ENCODE measurements at regions not wholly inside any gene's neighbourhood (a gene's known extent, or its start where the extent isn't known, plus 50 kb on each side); places are given as distances from the start of the nearest gene placed in this dataset.

DNA sequence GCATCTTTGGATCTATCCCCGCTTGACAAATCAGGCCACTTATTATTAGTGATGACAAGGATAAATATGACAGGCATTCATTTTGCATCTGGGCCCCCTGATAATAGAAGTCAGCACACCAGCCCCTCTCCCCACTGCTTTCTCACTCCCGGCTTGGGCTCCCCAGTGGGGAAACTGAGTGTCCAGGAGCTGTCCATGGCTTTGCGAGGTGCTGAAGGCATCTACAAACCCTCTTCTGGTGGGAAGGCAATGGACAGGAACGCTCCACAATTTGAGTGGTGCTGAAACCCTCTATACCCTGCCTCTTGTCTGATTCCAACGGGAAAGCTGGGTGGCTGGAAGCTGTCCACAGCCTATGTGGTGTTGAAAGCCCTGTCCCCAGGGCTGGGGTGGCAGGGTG is 61.7 kb upstream of the PCBD1 start:
- ChIA-PET POLR2A (no interaction called here), CTCF (no interaction called here)
- ATAC-seq (replicated peaks in 1 of 4), result no peak
- Histone ChIP-seq H3K27me3 (replicated peaks in 1 of 2; ENCODE audit: control insufficient read depth in 2 of 2, extremely low read depth in 1 of 2, insufficient read depth in 2 of 2, low read length in 1 of 2) (peaks cover 0 to 19% of the 10 kb centered on the region in 2 experiments), H3K4me1 (ENCODE audit: control insufficient read depth in 1 of 2, extremely low read depth in 1 of 2, insufficient read depth in 2 of 2, low read length in 2 of 2) (no peaks in the 10 kb centered on the region), H3K27ac (ENCODE audit: low read length) (no peak overlapping the region), H3K4me3 (ENCODE audit: control insufficient read depth in 1 of 2, extremely low read depth in 1 of 2, low read length in 1 of 2) (no peak overlapping the region), H3K36me3 (ENCODE audit: control insufficient read depth in 2 of 2, extremely low read depth in 1 of 2, insufficient read depth in 1 of 2, low read length in 1 of 2) (no peaks in the 10 kb centered on the region), H3K9me3 (no peaks in the 10 kb centered on the region)
- Mint-ChIP-seq H3K9me3 (no peaks in the 10 kb centered on the region), H3K27ac (no peak overlapping the region), H3K27me3 (peaks cover 0 to under 1% of the 10 kb centered on the region in 2 donors), H3K4me3 (no peak overlapping the region), H3K4me1 (no peaks in the 10 kb centered on the region), H3K36me3 (no peaks in the 10 kb centered on the region)
- no peak for DNase-seq
- 100% methylated on average over 2 of the region's 5 CpGs for WGBS (ENCODE audit: insufficient coverage)

DNA sequence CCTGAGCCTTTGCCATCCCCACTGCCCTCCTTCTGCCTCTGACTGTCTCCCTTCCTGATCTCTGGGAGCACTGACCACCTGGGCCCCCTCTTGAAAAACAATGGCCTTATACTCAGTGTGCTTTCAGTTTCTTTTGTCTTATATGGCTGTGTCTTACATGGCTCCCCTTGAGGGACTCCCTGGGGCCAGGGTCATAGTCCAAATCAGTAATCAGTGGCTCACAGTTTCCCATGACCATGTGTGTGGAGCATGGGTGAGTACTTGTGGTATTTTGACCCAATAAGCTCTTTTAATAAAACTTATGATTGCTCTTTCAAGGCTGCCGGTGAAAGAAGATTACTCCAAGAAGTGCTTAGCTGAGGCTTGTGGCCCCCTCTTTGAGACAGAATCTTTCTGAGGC is 62.4 kb upstream of the PCBD1 start:
- Histone ChIP-seq H3K36me3 (ENCODE audit: control insufficient read depth in 2 of 2, extremely low read depth in 1 of 2, insufficient read depth in 1 of 2, low read length in 1 of 2) (no peaks in the 10 kb centered on the region), H3K4me3 (ENCODE audit: control insufficient read depth in 1 of 2, extremely low read depth in 1 of 2, low read length in 1 of 2) (no peak overlapping the region), H3K4me1 (ENCODE audit: control insufficient read depth in 1 of 2, extremely low read depth in 1 of 2, insufficient read depth in 2 of 2, low read length in 2 of 2) (no peaks in the 10 kb centered on the region), H3K9me3 (no peaks in the 10 kb centered on the region), H3K27ac (ENCODE audit: low read length) (no peak overlapping the region), H3K27me3 (replicated peaks in 1 of 2; ENCODE audit: control insufficient read depth in 2 of 2, extremely low read depth in 1 of 2, insufficient read depth in 2 of 2, low read length in 1 of 2) (peaks cover 0 to 19% of the 10 kb centered on the region in 2 experiments)
- H3K36me3 Mint-ChIP-seq, result no peaks in the 10 kb centered on the region
- ChIA-PET POLR2A (no interaction called here), CTCF (no interaction called here)
- no peak overlapping the region for H3K4me3 Mint-ChIP-seq
- DNase-seq, result no peak
- peaks cover 0 to 3% of the 10 kb centered on the region in 2 donors for H3K27me3 Mint-ChIP-seq
- no peaks in the 10 kb centered on the region for H3K9me3 Mint-ChIP-seq
- no peak overlapping the region for H3K27ac Mint-ChIP-seq
- no CpG with 5 or more reads among the region's 1 CpG for WGBS (ENCODE audit: insufficient coverage)
- ATAC-seq (replicated peaks in 1 of 4), result no peak
- H3K4me1 Mint-ChIP-seq, result no peaks in the 10 kb centered on the region

DNA sequence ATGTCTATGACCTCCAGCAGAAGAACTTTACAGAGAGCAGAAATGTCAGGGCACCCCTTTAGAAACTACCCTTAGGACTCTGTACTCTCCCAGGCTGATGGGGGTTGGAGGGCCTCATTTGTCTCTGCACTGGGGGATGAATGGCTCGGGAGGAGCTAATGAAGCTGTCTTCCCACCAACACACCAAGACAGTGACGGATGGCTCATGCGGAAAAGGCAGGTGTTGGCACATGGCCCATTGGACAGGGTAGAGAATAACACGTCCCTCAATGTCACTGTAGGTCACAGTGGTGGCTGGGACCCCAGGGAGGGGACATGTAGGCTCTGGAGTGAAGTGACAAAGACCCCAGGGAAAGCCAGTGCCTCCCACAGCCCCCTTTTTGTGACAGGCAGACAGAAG is 64.0 kb upstream of the PCBD1 start:
- ChIA-PET POLR2A (no interaction called here), CTCF (interaction anchor here in 1 of 2 donors (0.5 kb wide), 1 partner anchor 31 kb away, joined by 3 read pairs; no protein-coding TSS in a partner anchor)
- H3K27me3 ChIP-seq (replicated peaks in 1 of 2; ENCODE audit: control insufficient read depth in 2 of 2, extremely low read depth in 1 of 2, insufficient read depth in 2 of 2, low read length in 1 of 2), result peaks cover 0 to 22% of the 10 kb centered on the region in 2 experiments
- no peaks in the 10 kb centered on the region for H3K4me1 ChIP-seq (ENCODE audit: control insufficient read depth in 1 of 2, extremely low read depth in 1 of 2, insufficient read depth in 2 of 2, low read length in 2 of 2)
- no peak overlapping the region for H3K27ac Mint-ChIP-seq
- no peaks in the 10 kb centered on the region for H3K9me3 Mint-ChIP-seq
- H3K27ac ChIP-seq (ENCODE audit: low read length), result no peak overlapping the region
- H3K9me3 ChIP-seq, result no peaks in the 10 kb centered on the region
- ATAC-seq (replicated peaks in 1 of 4) (no peak), DNase-seq (no peak)
- H3K4me3 Mint-ChIP-seq, result no peak overlapping the region
- 83% methylated on average over 1 of the region's 4 CpGs for WGBS (ENCODE audit: insufficient coverage)
- peaks cover 0 to 8% of the 10 kb centered on the region in 2 donors for H3K27me3 Mint-ChIP-seq
- H3K4me1 Mint-ChIP-seq, result no peaks in the 10 kb centered on the region
- H3K36me3 ChIP-seq (ENCODE audit: control insufficient read depth in 2 of 2, extremely low read depth in 1 of 2, insufficient read depth in 1 of 2, low read length in 1 of 2), result no peaks in the 10 kb centered on the region
- no peaks in the 10 kb centered on the region for H3K36me3 Mint-ChIP-seq
- no peak overlapping the region for H3K4me3 ChIP-seq (ENCODE audit: control insufficient read depth in 1 of 2, extremely low read depth in 1 of 2, low read length in 1 of 2)

DNA sequence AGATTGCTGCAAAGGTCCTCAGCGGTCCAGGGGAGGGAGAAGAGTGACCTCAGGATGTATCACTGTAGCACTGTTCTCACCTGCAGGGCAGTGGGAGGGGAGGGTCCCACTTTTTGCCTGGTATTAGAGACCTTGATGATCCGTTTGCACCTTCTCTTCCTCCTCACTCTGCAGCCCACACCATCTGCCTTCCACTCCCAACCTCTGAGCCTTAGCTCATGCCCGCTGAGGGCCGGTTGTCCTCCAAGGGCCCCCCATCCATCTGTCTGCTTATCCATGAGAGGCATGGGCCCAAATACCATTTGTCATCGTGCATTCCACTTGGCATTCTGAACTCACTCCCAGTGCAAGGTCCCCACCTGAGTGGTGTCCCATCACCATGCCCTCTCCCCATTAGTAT is 64.6 kb upstream of the PCBD1 start:
- H3K36me3 Mint-ChIP-seq, result no peaks in the 10 kb centered on the region
- ATAC-seq (replicated peaks in 1 of 4), result no peak
- H3K36me3 ChIP-seq (ENCODE audit: control insufficient read depth in 2 of 2, extremely low read depth in 1 of 2, insufficient read depth in 1 of 2, low read length in 1 of 2), result no peaks in the 10 kb centered on the region
- no peak overlapping the region for H3K4me3 ChIP-seq (ENCODE audit: control insufficient read depth in 1 of 2, extremely low read depth in 1 of 2, low read length in 1 of 2)
- H3K4me1 Mint-ChIP-seq, result no peaks in the 10 kb centered on the region
- H3K4me3 Mint-ChIP-seq, result no peak overlapping the region
- H3K27me3 ChIP-seq (replicated peaks in 1 of 2; ENCODE audit: control insufficient read depth in 2 of 2, extremely low read depth in 1 of 2, insufficient read depth in 2 of 2, low read length in 1 of 2), result peaks cover 0 to 26% of the 10 kb centered on the region in 2 experiments
- DNase-seq, result no peak
- no peaks in the 10 kb centered on the region for H3K9me3 ChIP-seq
- H3K27ac ChIP-seq (ENCODE audit: low read length), result no peak overlapping the region
- ChIA-PET CTCF (no interaction called here), POLR2A (no interaction called here)
- 84% methylated on average over 4 of the region's 5 CpGs for WGBS (ENCODE audit: insufficient coverage)
- peaks cover 0 to 8% of the 10 kb centered on the region in 2 donors for H3K27me3 Mint-ChIP-seq
- H3K4me1 ChIP-seq (ENCODE audit: control insufficient read depth in 1 of 2, extremely low read depth in 1 of 2, insufficient read depth in 2 of 2, low read length in 2 of 2), result no peaks in the 10 kb centered on the region
- no peaks in the 10 kb centered on the region for H3K9me3 Mint-ChIP-seq
- H3K27ac Mint-ChIP-seq, result no peak overlapping the region

DNA sequence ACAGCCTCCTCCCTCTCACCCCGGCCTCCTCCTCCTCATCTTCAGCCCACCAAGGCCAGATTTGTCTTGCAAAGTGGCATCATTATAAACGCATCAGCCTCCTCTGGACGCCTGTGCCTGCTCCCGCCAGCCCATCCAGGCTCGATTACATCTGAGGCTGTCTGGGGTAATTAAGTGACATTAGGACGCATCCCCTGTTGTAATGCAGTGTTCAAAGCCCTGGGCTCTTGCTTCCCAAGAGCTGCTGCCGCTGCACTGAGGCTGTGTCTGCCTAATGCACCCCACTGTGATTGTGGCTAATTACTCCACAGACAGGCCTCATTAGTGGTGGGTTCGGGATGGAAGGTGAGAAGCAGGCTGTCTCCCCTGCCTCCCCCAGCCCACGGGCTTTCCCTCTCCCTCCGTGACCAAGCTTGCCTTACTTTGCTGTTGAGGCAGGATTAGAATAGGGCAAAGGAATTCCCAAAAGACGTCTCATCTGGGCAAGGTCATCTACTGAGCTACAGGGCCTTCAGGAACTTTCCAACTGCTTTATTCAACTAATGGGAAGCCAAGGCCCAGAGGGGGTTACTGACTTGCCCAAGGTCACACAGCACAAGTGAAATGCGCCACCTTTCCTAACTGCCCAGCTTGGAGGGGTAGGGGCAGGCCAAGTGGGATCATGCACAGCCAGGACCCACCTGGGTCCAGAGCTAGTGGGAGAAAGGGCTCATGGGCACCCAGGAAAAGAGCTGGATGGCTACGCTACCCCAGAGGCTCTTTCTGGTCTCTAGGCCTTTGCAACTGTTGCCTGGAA is 66.2 kb upstream of the PCBD1 start:
- POLR2A ChIA-PET, result no interaction called here
- H3K9me3 Mint-ChIP-seq, result no peaks in the 10 kb centered on the region

DNA sequence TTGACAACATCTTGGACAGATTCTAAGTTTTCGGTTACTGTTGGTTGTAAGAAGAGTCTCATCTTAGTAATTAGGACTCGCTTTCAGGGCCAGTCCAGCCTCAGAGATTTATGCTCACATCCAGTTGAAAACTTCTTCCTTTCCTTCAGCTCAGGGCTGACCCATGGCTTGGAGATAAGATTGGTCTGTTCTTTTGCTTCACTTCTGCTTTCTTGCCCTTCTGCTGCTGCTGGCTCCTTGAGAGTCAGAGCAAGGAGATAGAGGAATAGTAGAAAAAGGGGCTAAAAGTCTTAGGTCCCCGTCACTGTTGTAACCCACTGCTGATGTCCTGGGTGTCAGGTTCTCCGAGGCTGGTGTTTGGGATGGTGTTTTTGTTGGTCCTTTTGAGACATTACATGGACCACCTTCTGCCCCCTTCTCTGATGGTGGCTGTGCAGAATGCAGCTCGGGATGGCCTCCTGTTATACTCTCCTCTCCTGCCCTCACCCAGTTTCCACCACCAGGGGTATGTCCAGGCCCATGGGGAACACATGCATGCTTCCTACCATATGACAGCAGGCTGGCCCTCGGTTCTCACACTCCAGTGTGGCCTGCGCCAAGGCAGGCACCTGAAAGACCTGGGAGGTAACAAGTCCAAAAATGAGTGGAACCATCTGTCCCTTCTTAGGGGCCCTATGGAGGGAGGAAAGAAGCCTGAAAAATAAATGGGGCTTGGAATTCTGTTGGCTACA is 67.8 kb upstream of the PCBD1 start:
- H3K4me3 Mint-ChIP-seq, result no peak overlapping the region
- CTCF ChIA-PET, result no interaction called here
- Histone ChIP-seq H3K4me1 (ENCODE audit: control insufficient read depth in 1 of 2, extremely low read depth in 1 of 2, insufficient read depth in 2 of 2, low read length in 2 of 2) (no peaks in the 10 kb centered on the region), H3K27ac (ENCODE audit: low read length) (no peak overlapping the region), H3K4me3 (ENCODE audit: control insufficient read depth in 1 of 2, extremely low read depth in 1 of 2, low read length in 1 of 2) (no peak overlapping the region), H3K9me3 (no peaks in the 10 kb centered on the region), H3K36me3 (ENCODE audit: control insufficient read depth in 2 of 2, extremely low read depth in 1 of 2, insufficient read depth in 1 of 2, low read length in 1 of 2) (no peaks in the 10 kb centered on the region), H3K27me3 (replicated peaks in 1 of 2; ENCODE audit: control insufficient read depth in 2 of 2, extremely low read depth in 1 of 2, insufficient read depth in 2 of 2, low read length in 1 of 2) (peaks cover 0 to 22% of the 10 kb centered on the region in 2 experiments)
- H3K9me3 Mint-ChIP-seq, result no peaks in the 10 kb centered on the region
- POLR2A ChIA-PET, result no interaction called here
- H3K4me1 Mint-ChIP-seq, result no peaks in the 10 kb centered on the region
- no peak for DNase-seq
- H3K27ac Mint-ChIP-seq, result no peak overlapping the region
- H3K36me3 Mint-ChIP-seq, result no peaks in the 10 kb centered on the region
- WGBS (ENCODE audit: insufficient coverage), result 72% methylated on average over 3 of the region's 7 CpGs
- peaks cover 0 to 8% of the 10 kb centered on the region in 2 donors for H3K27me3 Mint-ChIP-seq
- no peak for ATAC-seq (replicated peaks in 1 of 4)

More for the DNA sequence above, 66.2 kb upstream of the PCBD1 start:
- no peak overlapping the region for H3K27ac ChIP-seq (ENCODE audit: low read length)
- ATAC-seq (replicated peaks in 1 of 4) (no peak), DNase-seq (no peak)
- Mint-ChIP-seq H3K27ac (no peak overlapping the region), H3K4me1 (no peaks in the 10 kb centered on the region), H3K36me3 (no peaks in the 10 kb centered on the region), H3K4me3 (no peak overlapping the region), H3K27me3 (peaks cover 0 to 8% of the 10 kb centered on the region in 2 donors)
- H3K9me3 ChIP-seq, result no peaks in the 10 kb centered on the region
- peaks cover 0 to 24% of the 10 kb centered on the region in 2 experiments for H3K27me3 ChIP-seq (replicated peaks in 1 of 2; ENCODE audit: control insufficient read depth in 2 of 2, extremely low read depth in 1 of 2, insufficient read depth in 2 of 2, low read length in 1 of 2)
- no peak overlapping the region for H3K4me3 ChIP-seq (ENCODE audit: control insufficient read depth in 1 of 2, extremely low read depth in 1 of 2, low read length in 1 of 2)
- no peaks in the 10 kb centered on the region for H3K4me1 ChIP-seq (ENCODE audit: control insufficient read depth in 1 of 2, extremely low read depth in 1 of 2, insufficient read depth in 2 of 2, low read length in 2 of 2)
- H3K36me3 ChIP-seq (ENCODE audit: control insufficient read depth in 2 of 2, extremely low read depth in 1 of 2, insufficient read depth in 1 of 2, low read length in 1 of 2), result no peaks in the 10 kb centered on the region
- CTCF ChIA-PET, result no interaction called here
- WGBS (ENCODE audit: insufficient coverage), result 80% methylated on average over 6 of the region's 13 CpGs
